ENCODE measurements at regions not wholly inside any gene's neighbourhood (a gene's known extent, or its start where the extent isn't known, plus 50 kb on each side); places are given as distances from the start of the nearest gene placed in this dataset.
"Not testable (repeated sequence)": the region's sequence is repeated elsewhere in the genome, so short reads cannot be mapped to it uniquely, and the experiment has no call there.

DNA sequence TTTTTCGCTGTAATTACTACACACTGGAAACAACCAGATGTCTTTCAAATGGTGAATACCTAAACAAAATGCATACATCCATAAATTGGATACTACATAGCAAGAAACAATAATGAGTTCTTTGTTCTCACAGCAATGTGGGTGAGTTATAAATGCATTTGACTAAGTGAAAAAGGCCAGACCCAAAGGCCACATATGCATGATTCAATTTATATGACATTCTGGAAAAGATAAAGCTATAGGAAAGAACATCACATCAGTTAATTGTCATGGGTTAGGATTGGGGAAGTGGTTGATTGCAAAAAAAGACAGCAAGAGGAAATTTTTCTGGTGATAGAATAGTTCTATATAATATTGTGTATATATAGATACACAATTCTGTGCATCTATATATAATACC, 198.9 kb downstream of the CYLC2 start:
- H3K27ac ChIP-seq (ENCODE audit: low read depth, low read length) = no peak overlapping the region
- H3K4me1 ChIP-seq (ENCODE audit: control insufficient read depth, insufficient read depth, low read length) = no peaks in the 10 kb centered on the region
- no peak overlapping the region for H3K4me3 ChIP-seq (ENCODE audit: low read length)
- Mint-ChIP-seq H3K27ac (no peak overlapping the region), H3K4me3 (no peak overlapping the region), H3K4me1 (no peaks in the 10 kb centered on the region), H3K36me3 (ENCODE audit: low read depth) (no peaks in the 10 kb centered on the region), H3K9me3 (no peaks in the 10 kb centered on the region), H3K27me3 (ENCODE audit: insufficient read depth) (no peaks in the 10 kb centered on the region)
- TF ChIP-seq, protein P1, sequence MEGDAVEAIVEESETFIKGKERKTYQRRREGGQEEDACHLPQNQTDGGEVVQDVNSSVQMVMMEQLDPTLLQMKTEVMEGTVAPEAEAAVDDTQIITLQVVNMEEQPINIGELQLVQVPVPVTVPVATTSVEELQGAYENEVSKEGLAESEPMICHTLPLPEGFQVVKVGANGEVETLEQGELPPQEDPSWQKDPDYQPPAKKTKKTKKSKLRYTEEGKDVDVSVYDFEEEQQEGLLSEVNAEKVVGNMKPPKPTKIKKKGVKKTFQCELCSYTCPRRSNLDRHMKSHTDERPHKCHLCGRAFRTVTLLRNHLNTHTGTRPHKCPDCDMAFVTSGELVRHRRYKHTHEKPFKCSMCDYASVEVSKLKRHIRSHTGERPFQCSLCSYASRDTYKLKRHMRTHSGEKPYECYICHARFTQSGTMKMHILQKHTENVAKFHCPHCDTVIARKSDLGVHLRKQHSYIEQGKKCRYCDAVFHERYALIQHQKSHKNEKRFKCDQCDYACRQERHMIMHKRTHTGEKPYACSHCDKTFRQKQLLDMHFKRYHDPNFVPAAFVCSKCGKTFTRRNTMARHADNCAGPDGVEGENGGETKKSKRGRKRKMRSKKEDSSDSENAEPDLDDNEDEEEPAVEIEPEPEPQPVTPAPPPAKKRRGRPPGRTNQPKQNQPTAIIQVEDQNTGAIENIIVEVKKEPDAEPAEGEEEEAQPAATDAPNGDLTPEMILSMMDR (conservative IDR thresholded peaks at IDR 0.05) = no peak
- no peak for DNase-seq
- no peak overlapping the region for H3K9ac ChIP-seq (ENCODE audit: extremely low read depth, low read length, poor library complexity, severe bottlenecking)
- H3K36me3 ChIP-seq (ENCODE audit: control insufficient read depth, insufficient read depth, low read length) = no peaks in the 10 kb centered on the region
- no peaks in the 10 kb centered on the region for H3K27me3 ChIP-seq (ENCODE audit: control insufficient read depth, insufficient read depth, low read length, poor library complexity, severe bottlenecking)
- H3K9me3 ChIP-seq (ENCODE audit: control insufficient read depth, low read length) = peaks cover 8% of the 10 kb centered on the region
- WGBS, 2 experiments (ENCODE audit: insufficient coverage in 1 of 2, insufficient read length in 1 of 2) = 63 to 72% methylated on average over 1 of the region's 1 CpG

DNA sequence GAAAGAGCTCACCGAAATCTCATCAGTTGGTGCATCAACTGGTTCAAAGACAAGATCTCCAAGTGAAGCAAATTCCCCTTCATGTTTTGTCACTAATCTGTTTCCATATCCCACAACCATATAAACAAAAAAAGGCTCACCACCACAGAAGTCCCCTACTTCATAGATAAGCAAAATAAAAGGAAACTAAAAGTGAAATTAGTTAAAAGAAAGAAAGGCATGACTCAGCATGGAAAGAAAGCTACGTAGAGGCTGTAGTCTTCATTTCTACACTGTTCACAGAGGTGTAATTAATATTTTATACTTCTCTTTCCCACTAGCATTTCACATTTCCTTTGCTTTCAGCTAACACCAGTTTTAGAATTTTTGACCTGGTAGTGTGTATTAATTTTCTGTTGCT, 208.0 kb downstream of the CYLC2 start:
- H3K36me3 Mint-ChIP-seq (ENCODE audit: low read depth) = no peaks in the 10 kb centered on the region
- Histone ChIP-seq H3K9me3 (ENCODE audit: control insufficient read depth, low read length) (peaks cover 27% of the 10 kb centered on the region), H3K36me3 (ENCODE audit: control insufficient read depth, insufficient read depth, low read length) (no peaks in the 10 kb centered on the region), H3K4me1 (ENCODE audit: control insufficient read depth, insufficient read depth, low read length) (no peaks in the 10 kb centered on the region), H3K9ac (ENCODE audit: extremely low read depth, low read length, poor library complexity, severe bottlenecking) (no peak overlapping the region), H3K27ac (ENCODE audit: low read depth, low read length) (no peak overlapping the region), H3K4me3 (ENCODE audit: low read length) (no peak overlapping the region), H3K27me3 (ENCODE audit: control insufficient read depth, insufficient read depth, low read length, poor library complexity, severe bottlenecking) (no peaks in the 10 kb centered on the region)
- peaks cover 2% of the 10 kb centered on the region for H3K9me3 Mint-ChIP-seq
- TF ChIP-seq, protein P1 (conservative IDR thresholded peaks at IDR 0.05) = no peak
- no peak for DNase-seq
- WGBS, 2 experiments (ENCODE audit: insufficient coverage in 1 of 2, insufficient read length in 1 of 2) = 67 to 70% methylated on average over 1 of the region's 2 CpGs
- no peak overlapping the region for H3K4me3 Mint-ChIP-seq
- no peaks in the 10 kb centered on the region for H3K4me1 Mint-ChIP-seq
- H3K27me3 Mint-ChIP-seq (ENCODE audit: insufficient read depth) = no peaks in the 10 kb centered on the region
- no peak overlapping the region for H3K27ac Mint-ChIP-seq

DNA sequence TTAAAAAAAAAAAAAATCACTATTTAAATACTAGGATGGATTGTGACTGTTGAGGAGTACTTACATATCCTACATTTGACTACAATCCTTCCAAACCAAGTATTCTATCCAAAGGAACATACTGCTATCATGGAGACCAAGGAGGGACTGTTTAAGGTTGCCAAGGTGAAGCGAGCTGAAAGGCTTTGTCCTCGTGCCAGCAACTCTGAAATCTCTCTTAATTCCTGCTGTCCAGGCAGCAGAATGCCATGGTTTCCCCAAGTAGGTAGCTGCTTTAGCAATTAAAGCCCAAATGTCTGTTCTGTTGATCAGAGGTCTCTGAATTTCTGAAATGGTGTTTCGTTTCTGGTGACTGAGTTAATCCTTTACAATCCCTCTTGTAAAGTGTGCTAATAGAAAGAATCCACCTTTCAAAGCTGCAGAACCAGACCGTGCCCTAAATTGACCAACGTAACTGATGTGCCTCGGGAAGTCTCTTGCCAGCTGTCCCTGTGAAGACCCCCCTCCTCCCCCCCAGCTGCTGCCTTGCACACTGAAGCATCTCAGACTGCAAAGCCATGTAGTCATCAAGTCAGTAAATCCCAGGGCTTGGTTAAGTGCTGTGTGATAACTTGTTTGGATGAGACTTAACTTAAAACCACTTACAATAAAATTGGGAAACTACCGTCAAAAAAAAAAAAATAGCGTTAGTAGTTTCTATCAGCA, 210.9 kb downstream of the CYLC2 start:
- not testable (repeated sequence) for H3K4me3 Mint-ChIP-seq; H3K36me3 Mint-ChIP-seq (ENCODE audit: low read depth); H3K4me3 ChIP-seq (ENCODE audit: low read length); H3K27ac ChIP-seq (ENCODE audit: low read depth, low read length); DNase-seq; H3K27me3 ChIP-seq (ENCODE audit: control insufficient read depth, insufficient read depth, low read length, poor library complexity, severe bottlenecking); H3K9ac ChIP-seq (ENCODE audit: extremely low read depth, low read length, poor library complexity, severe bottlenecking); H3K4me1 Mint-ChIP-seq; H3K4me1 ChIP-seq (ENCODE audit: control insufficient read depth, insufficient read depth, low read length); H3K27me3 Mint-ChIP-seq (ENCODE audit: insufficient read depth); H3K27ac Mint-ChIP-seq; H3K36me3 ChIP-seq (ENCODE audit: control insufficient read depth, insufficient read depth, low read length)
- peaks cover 52% of the 10 kb centered on the region for H3K9me3 ChIP-seq (ENCODE audit: control insufficient read depth, low read length)
- WGBS, 2 experiments (ENCODE audit: insufficient coverage in 1 of 2, insufficient read length in 1 of 2) = 80 to 90% methylated on average over 2 to 7 of the region's 8 CpGs
- peaks cover 23% of the 10 kb centered on the region for H3K9me3 Mint-ChIP-seq

DNA sequence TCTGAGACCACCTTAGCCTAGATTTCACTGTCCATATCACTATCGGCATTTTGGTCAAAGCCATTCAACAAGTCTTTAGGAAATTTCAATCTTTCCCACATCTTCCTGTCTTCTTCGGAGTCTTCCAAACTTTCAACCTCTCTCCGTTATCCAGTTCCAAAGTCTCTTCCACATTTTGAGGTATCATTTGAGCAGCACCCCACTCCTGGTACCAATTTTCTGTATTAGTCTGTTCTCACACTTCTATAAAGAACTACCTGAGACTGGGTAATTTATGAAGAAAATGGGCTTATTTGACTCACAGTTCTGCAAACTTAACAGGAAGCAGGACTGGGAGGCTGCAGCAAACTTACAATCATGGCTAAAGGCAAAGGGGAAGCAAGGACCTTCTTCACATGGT, 215.5 kb downstream of the CYLC2 start:
- Histone ChIP-seq H3K4me1 (ENCODE audit: control insufficient read depth, insufficient read depth, low read length) (no peaks in the 10 kb centered on the region), H3K27me3 (ENCODE audit: control insufficient read depth, insufficient read depth, low read length, poor library complexity, severe bottlenecking) (no peaks in the 10 kb centered on the region), H3K27ac (ENCODE audit: low read depth, low read length) (no peak overlapping the region), H3K9me3 (ENCODE audit: control insufficient read depth, low read length) (peaks cover 51% of the 10 kb centered on the region), H3K9ac (ENCODE audit: extremely low read depth, low read length, poor library complexity, severe bottlenecking) (no peak overlapping the region), H3K36me3 (ENCODE audit: control insufficient read depth, insufficient read depth, low read length) (no peaks in the 10 kb centered on the region), H3K4me3 (ENCODE audit: low read length) (no peak overlapping the region)
- Mint-ChIP-seq H3K9me3 (peaks cover 39% of the 10 kb centered on the region), H3K36me3 (ENCODE audit: low read depth) (no peaks in the 10 kb centered on the region), H3K27ac (no peak overlapping the region), H3K4me3 (no peak overlapping the region), H3K4me1 (no peaks in the 10 kb centered on the region), H3K27me3 (ENCODE audit: insufficient read depth) (no peaks in the 10 kb centered on the region)
- DNase-seq = no peak
- TF ChIP-seq, protein P1 (conservative IDR thresholded peaks at IDR 0.05) = no peak
- WGBS, 2 experiments (ENCODE audit: insufficient coverage in 1 of 2, insufficient read length in 1 of 2) = 84 to 96% methylated on average over 2 to 3 of the region's 3 CpGs

Measured in endodermal cell (in vitro differentiated cells).